Superior temporal gyrus (tissue), 1 donor: ENCODE measurements at regions not wholly inside any gene's neighbourhood (a gene's known extent, or its start where the extent isn't known, plus 50 kb on each side); places are given as distances from the start of the nearest gene placed in this dataset.

Experiments
- DNase-seq: peaks from one replicate; pipeline ENCODE4 v3.0.0-alpha.2; 2016; ENCODE audit errors: extremely low spot score

DNA sequence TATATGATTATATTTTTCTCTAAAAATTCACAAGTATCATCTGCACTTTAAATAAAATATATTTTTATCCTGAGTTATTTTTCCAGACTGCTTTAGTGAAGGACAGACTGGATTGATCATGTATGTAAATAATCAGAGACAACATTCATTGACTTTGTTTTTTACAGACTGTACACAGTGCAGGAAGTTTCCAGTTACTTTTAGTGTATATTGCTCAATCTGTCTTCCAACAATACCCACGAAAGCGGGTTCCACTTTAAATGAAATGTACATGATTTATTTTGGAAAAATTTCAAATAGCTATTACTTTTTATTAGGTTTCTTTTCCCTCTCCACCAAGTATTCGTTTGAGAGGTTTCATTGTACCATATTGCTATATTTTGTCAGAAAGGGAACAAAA, 497.0 kb downstream of the FSCB start:
- no peak for DNase-seq

DNA sequence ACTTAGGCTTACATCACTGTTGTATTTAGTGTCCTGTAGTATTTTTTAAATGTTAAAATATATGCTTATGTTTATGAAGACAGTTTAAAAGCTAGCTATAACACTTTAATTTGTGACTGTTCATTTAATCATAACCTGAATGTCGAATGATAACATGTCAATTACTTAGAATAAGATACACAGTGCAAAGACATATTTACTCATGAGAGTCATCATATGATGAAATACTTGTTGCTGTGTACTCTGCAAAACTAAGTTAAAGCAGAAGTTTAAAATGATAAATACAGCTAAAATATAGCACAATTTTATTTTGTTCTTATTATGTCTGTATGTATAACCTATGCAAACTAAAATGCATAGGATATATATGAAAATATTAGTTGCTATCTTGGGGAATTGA, 497.4 kb downstream of the FSCB start:
- no peak for DNase-seq

DNA sequence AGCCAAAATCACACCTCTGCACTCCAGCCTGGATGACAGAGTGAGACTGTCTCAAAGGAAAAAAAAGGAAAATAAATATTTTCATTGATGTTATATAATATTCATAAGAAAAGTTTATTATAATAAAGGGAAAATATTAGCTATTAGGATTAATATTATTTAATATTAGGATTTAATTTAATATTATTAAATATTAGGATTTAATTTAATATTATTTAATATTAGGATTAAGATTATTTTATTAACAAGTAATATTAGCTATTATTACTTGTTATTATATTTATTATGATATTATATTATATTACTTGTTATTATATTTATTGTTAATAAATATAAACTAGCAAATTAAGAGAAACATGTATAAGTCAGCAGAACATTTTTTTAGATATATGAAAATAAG, 518.1 kb downstream of the FSCB start:
- DNase-seq, result no peak

DNA sequence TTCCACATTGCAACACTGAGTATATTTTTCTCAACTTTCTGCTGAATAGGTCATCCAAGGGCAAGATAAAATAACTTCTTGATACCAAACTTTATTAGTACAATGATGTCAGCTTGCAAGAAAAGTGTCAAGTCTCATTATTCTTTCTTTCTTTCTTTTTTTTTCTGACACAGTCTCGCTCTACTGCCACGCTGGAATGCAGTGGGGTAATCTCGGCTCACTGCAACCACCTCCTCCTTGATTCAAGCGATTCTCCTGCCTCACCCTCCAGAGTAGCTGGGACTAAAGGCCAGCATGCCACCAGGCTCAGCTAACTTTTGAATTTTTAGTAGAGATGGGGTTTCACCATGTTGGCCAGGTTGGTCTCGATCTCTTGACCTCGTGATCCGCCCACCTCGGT, 523.4 kb downstream of the FSCB start:
- no peak for DNase-seq

DNA sequence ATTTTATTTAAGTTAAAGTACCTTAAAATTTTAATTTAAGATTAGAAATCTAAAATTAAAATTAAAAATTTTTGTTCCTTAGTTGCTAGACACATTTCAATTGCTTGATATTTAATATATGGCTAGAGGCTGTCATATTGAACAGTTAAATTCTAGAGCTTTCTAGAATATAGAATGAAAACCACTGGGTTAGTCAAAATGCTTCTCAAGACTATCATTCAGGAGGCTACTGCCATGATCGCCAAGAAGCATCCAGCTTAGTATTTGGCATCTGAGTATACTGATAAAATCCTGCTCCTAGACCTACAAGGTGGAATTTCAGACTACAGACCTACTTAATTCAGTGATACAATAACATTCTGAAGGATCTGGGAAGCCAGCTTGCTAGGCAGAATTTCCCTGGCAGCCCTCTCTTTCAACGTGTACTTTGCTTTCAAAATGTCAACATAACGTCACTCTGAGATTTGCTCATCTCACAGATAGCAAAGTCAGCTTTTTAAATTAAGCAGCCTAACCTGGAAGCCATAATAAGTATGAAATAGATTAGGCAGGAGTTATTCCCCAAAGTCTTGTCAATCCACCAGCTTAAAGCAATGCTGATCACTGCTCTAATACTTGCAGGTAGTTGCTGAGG, 525.8 kb downstream of the FSCB start:
- no peak for DNase-seq

DNA sequence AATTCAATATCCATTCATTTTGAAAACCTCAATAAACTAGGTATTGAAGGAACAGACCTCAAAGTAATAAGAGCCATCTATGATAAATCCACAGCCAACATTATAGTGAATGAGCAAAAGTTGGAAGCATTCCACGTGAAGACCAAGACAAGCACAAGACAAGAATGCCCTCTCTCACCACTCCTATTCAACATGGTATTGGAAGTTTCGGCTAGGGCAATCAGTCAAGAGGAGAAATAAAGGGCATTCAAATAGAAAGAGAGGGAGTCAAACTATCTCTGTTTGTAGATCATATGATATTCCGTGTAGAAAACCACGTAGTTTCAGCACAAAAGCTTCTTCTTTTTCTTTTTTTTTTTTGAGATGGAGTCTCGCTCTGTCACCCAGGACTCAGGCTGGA, 550.3 kb downstream of the FSCB start:
- DNase-seq, result no peak

DNA sequence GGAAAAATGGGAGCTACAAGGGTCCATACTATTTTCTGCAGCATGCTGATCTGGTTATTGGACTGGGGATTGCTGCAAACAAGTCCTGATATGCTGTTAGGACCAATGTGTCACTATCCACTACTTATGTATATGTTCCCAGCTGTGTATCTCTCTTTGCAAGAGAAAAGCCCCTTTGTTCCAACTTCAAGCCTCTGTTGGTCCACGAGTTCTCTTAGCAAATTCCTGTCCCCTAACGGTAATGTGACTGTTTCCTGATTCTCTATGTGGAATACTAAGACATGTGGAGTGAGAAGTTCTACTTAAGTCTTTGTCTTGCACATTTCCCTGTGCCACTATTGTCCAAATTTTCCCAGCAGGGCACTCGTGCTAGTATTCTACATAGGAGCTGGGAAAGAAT, 557.7 kb downstream of the FSCB start:
- DNase-seq, result peak; percentile 20

DNA sequence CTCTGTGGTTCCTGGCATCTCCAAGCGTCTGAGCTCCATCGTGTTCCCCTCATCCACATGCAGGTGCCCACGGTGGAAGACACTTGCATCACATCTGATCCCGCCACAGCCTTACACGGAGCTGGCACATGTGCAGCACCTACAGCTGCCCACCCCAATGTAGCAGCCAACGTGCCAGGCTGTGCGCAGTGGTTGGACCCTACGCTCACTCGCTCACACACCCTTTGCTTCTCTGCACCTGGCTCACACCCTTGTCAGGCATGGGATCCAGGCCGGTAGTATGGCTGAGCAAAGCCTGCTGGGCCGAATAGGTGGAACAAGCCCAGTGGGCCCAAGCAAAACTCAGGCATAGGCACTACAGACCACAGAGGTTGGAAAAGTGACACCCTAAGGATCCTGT, 567.2 kb downstream of the FSCB start:
- DNase-seq, result no peak

DNA sequence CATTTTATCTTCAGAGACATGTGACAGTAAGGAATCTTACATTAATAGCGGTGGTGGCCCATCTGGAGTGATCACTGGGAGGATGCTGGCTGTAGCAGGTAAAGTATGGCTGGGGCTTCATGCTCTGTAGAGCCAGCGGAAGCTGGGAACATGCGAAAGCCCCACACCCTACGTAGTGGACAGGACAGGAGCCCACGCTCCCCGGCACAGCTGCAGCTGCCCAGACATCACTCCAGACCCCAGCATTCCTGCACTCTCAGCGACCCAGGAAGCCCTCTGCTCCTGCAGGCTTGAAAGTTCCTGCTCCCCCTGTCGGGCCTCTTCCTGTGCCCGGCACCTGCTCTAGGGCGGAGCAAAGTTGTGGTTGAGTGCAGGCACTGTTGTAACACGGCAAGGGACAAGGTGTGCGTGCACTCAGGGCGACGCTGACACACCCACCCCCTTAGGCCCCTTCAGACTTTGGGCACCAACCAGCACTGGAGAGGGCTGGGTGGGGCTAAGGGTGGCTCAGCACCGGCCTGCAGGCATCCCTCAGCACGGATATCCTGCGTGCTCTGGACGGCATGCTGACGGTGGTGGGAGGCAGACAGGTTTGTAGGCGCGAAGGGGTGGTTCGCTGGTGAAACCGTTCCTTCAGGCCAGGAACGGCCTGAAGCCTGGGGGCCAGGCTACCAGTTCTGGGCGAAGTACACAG, 568.3 kb downstream of the FSCB start:
- no peak for DNase-seq

DNA sequence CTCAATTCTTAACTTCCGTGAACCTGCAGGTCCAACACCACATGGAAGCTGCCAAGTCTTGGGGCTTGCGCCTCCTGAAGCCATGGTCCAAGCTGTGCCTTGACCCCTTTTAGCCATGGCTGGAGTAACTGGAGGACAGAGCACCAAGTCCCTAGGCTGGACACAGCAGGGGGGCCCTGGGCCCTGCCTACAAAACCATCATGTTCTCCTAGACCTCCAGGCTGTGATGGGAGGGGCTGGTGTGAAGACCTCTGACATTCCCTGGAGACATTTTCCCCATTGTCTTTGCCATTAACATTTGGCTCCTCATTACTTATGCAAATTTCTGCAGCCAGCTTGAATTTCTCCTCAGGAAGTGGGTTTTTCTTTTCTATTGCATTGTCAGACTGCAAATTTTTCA, 570.1 kb downstream of the FSCB start:
- no peak for DNase-seq

DNA sequence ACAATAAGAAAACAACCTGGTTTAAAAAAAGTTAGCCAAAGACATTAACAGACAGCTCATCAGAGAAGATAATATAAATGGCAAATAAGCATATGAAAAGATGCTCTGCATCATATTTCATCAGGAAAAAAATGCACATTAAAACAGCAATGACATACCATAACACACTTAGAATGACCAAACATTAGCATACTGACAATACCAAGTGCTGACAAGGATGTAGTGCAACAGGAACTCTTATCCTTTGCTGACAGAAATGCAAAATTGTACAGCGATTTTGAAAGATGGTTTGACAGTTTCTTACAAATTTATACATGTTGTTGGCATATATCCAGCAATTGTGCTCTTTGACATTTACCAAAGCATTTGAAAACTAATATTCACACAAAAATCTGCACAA, 573.0 kb downstream of the FSCB start:
- DNase-seq, result no peak

DNA sequence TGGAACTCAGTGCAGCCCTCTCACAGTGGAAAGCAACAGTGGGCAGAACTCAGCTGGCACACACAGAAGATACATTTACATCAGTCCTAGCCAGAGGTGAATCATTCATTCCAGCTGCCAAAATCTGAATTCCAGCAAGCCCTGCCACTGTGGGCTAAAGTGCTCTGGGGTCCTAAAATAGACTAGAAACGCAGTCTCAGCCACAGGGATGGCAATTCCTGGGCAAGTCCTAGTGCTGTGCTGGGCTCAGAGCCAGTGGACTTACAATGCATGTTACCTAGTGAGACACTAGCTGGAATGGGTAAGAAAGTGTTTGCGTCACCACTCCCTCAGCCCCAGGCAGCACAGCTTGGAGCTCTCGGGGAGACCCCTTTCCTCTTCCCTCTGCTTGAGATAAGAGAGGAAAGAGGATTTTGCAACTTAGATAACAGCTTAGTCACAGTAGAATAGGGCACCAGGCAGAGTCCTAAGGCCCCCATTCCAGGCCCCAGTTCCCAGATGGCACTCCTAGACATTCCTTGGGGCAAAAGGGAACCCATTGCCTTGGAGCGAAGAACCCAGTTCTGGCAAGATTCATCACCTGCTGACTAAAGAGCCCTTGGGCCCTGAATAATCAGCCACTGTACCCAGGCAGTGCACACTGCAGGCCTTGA, 592.9 kb downstream of the FSCB start:
- DNase-seq, result no peak

DNA sequence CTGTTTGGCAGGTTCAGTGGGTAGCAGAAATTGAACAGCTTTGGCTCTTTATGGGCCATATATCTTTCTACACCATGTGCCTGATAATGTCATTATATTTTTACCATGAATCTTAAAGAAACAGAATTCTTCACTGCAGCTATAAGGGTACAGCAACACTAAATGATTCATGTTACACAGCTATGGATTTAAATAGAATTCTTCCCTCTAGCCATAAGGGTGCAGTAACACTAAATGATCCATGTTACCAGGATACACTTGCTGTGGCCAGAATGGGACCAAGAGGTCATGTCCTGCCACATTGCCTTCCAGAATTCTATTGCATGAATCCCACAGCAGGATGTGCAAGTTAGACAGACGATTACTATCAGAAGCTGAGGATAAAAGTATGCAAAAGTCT, 603.9 kb downstream of the FSCB start:
- DNase-seq, result no peak

DNA sequence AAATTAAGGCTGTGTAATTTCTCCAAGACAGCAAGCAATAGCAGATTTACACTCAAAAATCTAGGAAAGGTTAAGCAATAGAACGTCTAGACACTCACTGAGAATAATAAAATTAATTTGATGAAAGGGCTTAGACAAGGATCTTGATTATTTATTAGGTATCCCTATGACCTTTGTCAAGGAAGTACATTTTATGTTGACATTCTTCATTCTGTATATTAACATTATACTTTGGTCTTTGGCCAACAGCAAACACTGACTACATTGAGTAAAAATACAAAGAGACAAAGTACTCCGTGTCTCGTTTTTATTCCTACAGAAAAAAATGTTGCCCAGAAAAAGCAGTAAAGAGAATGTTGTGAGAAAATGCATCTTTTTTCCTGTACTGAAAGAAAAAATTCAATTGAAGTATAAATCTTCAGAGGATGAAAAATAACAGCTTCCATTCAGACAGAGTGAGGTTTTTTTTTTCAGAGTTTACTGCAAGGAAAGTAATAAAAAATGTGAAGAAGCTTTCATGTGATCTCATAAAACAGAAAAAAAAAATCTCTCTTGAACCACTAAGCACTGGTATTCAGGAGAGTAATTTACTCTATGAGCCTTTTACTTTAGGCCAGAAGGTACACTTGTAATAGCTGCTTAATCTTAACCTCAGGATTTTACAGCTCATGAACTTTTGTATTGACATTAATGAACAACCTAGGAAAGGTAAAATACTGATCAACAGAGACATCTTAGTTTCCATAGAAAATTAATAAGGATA, 605.0 kb downstream of the FSCB start:
- no peak for DNase-seq

DNA sequence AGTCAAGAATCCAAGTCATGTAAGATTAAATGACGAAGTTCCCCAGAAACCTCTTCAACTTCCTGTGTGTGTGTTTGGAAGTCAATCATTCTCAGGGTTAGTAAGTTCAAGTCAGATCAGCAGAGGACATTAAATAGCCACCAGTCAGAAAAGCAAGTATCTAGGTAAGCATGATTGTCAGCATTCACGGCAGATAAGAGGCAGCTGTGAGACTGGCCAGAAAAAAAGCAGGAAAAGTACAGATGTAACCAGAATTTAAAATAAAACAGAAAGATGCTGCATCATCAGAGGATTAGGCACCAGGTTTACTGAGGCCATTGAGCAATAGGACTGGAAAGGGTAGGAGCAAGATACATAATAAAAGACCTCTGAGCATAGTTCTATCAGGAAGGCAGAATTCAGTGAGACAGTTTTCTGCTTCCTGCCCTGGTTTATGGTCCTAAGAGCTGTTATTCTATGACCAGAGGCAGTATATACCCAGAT, 606.9 kb downstream of the FSCB start:
- DNase-seq, result no peak

DNA sequence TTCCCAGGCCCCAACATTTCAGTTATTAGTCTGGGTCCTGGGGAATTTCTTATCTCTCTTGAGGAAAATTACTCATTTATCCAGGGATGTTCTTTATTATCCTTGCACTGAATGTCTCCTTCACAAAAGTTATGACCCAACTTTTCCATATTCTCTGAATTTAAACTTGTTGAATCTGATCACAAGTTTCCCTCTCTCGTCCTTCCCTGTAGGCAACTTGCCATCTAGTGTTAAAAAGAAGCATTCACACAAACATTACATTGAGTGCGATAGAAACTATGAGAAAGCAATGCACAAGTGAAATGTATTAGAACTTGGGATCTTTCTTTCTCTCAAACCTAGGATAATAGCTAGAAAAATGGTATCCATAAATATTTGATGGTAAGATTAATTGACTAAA, 608.4 kb downstream of the FSCB start:
- DNase-seq, result no peak

DNA sequence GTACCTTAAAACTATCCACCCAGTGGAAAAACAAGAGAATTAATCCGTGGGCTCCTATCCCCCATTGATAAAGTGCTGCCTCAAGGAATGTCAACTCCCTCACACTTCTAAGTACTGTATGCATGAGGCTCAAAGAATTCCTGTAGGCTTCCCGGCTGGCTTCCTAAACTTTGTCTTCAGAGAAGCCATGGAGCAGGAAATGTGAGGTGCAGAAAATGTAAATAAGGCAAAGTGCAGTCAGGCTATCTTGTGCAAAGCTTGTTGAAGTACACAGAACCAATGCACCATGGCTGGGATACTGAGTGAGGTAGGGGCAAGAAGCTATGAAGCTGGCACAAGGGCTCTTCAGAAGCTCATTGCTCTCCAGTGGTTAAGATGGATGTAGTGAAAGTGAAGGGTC, 611.0 kb downstream of the FSCB start:
- no peak for DNase-seq

DNA sequence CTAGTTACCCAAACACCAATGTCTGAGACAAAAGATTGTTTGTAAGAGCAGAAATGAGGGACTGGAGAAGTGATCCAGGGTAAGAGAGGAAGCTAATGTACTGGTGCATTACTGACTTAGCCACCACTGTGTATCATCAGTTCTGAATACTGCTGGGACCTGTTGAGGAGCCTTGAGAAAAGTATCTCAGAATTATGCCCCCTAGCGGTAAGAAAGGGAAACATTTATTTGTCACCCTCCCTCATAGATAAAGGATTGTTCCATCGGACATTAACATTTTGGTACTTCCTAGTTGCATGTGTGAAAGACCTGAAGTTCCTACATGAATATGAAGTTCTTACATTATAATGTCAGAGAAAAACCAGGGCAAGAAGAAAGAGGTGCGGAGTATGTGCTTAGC, 612.5 kb downstream of the FSCB start:
- no peak for DNase-seq

DNA sequence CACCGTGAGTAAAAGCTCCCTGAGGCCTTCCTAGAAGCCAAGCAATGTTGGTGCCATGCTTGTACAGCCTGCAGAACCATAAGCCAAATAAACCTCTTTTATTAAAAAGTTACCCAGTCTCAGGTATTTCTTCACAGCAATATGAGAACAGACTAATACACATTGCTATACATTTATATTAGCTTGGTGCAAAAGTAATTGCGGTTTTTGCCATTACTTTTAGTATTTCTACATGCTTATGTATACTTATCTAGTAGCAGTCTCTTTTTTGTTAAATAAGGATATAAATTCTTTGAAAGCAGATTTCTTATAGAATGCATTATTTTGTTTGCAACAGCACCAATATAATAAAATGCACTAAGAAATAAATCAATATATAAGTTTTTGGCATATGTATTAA, 619.6 kb downstream of the FSCB start:
- no peak for DNase-seq

DNA sequence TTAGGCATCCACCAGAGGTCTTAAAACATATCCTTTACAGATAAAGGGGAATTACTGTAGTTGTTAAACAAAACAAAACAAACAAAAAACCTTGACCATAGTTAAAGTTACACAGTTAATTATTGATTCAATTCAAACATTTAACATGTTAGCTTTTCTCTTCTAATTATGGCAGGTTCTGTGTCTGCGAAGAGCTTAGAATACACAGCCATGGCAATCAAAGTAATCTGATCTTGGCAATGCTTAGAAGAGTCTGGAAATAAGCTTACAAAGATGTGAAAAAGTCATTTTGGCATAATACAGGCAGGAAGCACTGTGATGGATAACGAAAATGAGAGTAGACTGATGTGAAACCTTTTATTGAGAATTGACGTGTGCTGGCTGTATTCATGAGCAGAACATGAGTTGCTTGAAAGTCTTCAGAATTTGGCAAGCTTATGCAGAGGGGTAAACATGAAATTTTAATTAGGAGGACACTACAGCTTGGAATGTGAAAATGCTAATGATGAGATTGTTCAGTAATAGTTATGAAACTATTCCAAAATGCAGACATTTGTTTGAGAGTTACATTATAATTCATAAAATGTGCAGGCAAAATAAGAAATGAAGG, 629.6 kb downstream of the FSCB start:
- no peak for DNase-seq

DNA sequence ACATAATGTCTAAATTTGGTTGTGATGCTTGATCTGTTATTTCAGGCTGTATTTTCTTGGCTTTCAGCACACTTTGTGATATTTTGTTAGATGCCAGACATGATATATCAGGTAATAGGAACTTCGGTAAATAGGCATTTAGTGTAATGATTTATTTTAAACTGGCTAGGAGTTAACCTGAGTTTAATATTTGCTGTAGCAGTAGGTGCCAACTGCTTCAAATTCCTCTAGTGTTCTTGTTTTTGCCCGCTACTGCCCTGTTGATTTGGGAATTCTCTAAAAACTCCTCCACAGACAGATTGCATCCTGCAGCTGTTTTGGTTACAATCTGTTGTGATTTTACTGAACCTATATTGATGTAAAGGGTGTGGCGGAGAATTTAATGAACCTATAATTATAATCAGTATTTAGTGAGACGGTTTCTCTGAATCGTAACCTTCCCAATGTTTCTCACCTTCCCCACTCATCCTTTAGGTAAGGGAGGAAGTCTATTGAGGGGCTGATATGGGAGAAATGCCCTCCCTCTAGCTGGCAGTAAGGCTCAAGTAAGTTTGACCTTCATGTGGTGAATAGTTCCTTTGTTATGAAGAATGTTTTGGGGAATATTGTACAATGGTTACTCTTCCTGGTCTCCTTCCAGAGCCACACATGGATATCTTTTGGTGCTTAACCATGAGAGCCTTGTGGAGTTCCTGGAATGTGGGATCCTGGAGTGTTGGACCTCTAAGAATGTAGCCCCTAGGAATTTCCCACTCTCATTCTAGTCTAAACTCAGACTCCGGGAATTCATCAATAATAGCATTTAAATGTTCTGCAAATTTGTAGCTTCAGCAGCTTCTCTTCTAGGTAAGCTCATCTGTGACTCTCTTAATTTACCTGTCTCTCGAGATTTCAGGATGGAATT, 634.1 kb downstream of the FSCB start:
- no peak for DNase-seq
